Mucosa of descending colon (tissue), 3 donors: ENCODE measurements at regions not wholly inside any gene's neighbourhood (a gene's known extent, or its start where the extent isn't known, plus 50 kb on each side); places are given as distances from the start of the nearest gene placed in this dataset.
A peak's percentile ranks its signal among the peaks of the same experiment; 100 is the strongest.

Source experiments
- ATAC-seq: fragments of 200-7000 bp; cut with Tn5 transposase; one replicate; pipeline ENCODE4 v1.9.1; 2020; ENCODE audit warnings: mild to moderate bottlenecking, moderate library complexity
- DNase-seq, 3 donors: peaks; one replicate each; pipeline ENCODE4 v3.0.0-alpha.2; 2020
- H3K36me3 ChIP-seq: fragments of 200-600 bp; one replicate; pipeline ENCODE4 v1.8.0; 2021; ENCODE audit warnings: low read depth, mild to moderate bottlenecking
- H3K4me1 ChIP-seq: fragments of 200-600 bp; one replicate; pipeline ENCODE4 v1.8.0; 2021; ENCODE audit warnings: low read depth, mild to moderate bottlenecking
- H3K4me3 ChIP-seq: fragments of 200-600 bp; one replicate; pipeline ENCODE4 v1.8.0; 2021; ENCODE audit warnings: mild to moderate bottlenecking
- H3K9me3 ChIP-seq: fragments of 200-600 bp; one replicate; pipeline ENCODE4 v1.8.0; 2021; ENCODE audit warnings: mild to moderate bottlenecking
- intact Hi-C, 2 donors: fragments of 100-400 bp; cut with DNase I in 1 of 2; cut with micrococcal nuclease in 1 of 2; formaldehyde crosslinking; loops; one replicate each; pipeline versions ENCODE4 v1.11.0 to v1.11.1; 2022; cut with DNase I, micrococcal nuclease
- TF ChIP-seq, protein P1 (sequence below): fragments of 200-600 bp; IDR thresholded peaks from one replicate; pipeline ENCODE4 v1.8.0; 2022; ENCODE audit warnings: antibody characterized with exemption, mild to moderate bottlenecking
- donor health status: DM: no; HTN: no; CAD: no; lungs with moderate emphysema.
- donor health status: DM: no; HTN: no; CAD: no.
- donor health status: DM: no; HTN: yes; CAD: no.

- no peaks in the 10 kb centered on the region for H3K9me3 ChIP-seq
- no peak overlapping the region for H3K4me3 ChIP-seq
- ATAC-seq, result no peak
- DNase-seq, result no peak
- TF ChIP-seq, protein P1, sequence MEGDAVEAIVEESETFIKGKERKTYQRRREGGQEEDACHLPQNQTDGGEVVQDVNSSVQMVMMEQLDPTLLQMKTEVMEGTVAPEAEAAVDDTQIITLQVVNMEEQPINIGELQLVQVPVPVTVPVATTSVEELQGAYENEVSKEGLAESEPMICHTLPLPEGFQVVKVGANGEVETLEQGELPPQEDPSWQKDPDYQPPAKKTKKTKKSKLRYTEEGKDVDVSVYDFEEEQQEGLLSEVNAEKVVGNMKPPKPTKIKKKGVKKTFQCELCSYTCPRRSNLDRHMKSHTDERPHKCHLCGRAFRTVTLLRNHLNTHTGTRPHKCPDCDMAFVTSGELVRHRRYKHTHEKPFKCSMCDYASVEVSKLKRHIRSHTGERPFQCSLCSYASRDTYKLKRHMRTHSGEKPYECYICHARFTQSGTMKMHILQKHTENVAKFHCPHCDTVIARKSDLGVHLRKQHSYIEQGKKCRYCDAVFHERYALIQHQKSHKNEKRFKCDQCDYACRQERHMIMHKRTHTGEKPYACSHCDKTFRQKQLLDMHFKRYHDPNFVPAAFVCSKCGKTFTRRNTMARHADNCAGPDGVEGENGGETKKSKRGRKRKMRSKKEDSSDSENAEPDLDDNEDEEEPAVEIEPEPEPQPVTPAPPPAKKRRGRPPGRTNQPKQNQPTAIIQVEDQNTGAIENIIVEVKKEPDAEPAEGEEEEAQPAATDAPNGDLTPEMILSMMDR, result no peak
- intact Hi-C loops, result no loop called here
- no peaks in the 10 kb centered on the region for H3K36me3 ChIP-seq
- H3K4me1 ChIP-seq, result no peaks in the 10 kb centered on the region
Measured at GRCh38 chr3:74288761-74289160, 325.7 kb downstream of the CNTN3 start.

DNA sequence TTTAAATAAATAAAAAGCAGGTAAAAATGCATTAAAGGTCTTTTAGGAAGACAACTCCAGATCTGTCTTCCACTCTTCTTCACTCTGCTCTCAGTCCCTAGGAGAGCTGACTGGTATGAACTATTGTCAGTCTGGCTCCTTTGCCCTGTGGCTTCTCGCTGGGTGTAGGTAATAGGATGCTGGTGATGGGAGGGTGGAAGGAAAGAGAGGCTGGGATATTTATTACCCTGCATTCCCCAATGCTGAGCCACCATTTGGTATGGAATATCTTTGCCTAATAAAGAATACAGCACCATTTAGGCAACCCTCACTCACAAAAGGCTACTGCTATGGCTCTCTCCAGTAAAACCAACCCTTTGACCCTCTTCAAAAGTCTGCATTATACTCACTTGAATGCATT, 326.9 kb downstream of the CNTN3 start:
- H3K4me3 ChIP-seq, result no peak overlapping the region
- ATAC-seq, result no peak
- H3K4me1 ChIP-seq, result no peaks in the 10 kb centered on the region
- intact Hi-C loops, result no loop called here
- TF ChIP-seq, protein P1, result no peak
- no peaks in the 10 kb centered on the region for H3K36me3 ChIP-seq
- no peak for DNase-seq
- H3K9me3 ChIP-seq, result no peaks in the 10 kb centered on the region

GRCh38 chr3:74282202-74282601, 332.3 kb downstream of the CNTN3 start:
- H3K36me3 ChIP-seq, result no peaks in the 10 kb centered on the region
- ATAC-seq (no peak), DNase-seq (no peak)
- H3K9me3 ChIP-seq, result peaks cover 2% of the 10 kb centered on the region
- H3K4me3 ChIP-seq, result no peak overlapping the region
- no peaks in the 10 kb centered on the region for H3K4me1 ChIP-seq
- TF ChIP-seq, protein P1, result no peak
- intact Hi-C loops, result no loop called here

- H3K4me3 ChIP-seq, result no peak overlapping the region
- DNase-seq (no peak), ATAC-seq (no peak)
- no peaks in the 10 kb centered on the region for H3K4me1 ChIP-seq
- intact Hi-C loops, result no loop called here
- H3K9me3 ChIP-seq, result peaks cover 2% of the 10 kb centered on the region
- H3K36me3 ChIP-seq, result no peaks in the 10 kb centered on the region
- TF ChIP-seq, protein P1, result no peak
Measured at GRCh38 chr3:74281705-74282104, 332.8 kb downstream of the CNTN3 start.

- intact Hi-C loops, result no loop called here
- TF ChIP-seq, protein P1, result no peak
- DNase-seq, result peak; percentile 22 to 47 (median 32)
- peak; percentile 90 for ATAC-seq
- Histone ChIP-seq H3K36me3 (no peaks in the 10 kb centered on the region), H3K4me3 (no peak overlapping the region), H3K9me3 (peaks cover 2% of the 10 kb centered on the region), H3K4me1 (no peaks in the 10 kb centered on the region)
Measured at GRCh38 chr3:74273555-74274402, 340.7 kb downstream of the CNTN3 start.
